HL-60/S4 (cell line): ENCODE measurements at regions not wholly inside any gene's neighbourhood (a gene's known extent, or its start where the extent isn't known, plus 50 kb on each side); places are given as distances from the start of the nearest gene placed in this dataset.

Experiments
- in situ Hi-C: fragments of 300-500 bp; cut with MboI; formaldehyde crosslinking; loops from 2 replicates; pipeline ENCODE4 v1.14.3; 2022; ENCODE audit warnings: low sequenced_read_pairs

- in situ Hi-C loops, result no loop called here
These were observed 167.5 kb upstream of the CWC22 start for GRCh38 chr2:180174580-180174979.

GRCh38 chr2:180169474-180169873, 162.4 kb upstream of the CWC22 start:
- in situ Hi-C loops, result no loop called here

GRCh38 chr2:180161415-180161814, 154.3 kb upstream of the CWC22 start:
- in situ Hi-C loops, result no loop called here

DNA sequence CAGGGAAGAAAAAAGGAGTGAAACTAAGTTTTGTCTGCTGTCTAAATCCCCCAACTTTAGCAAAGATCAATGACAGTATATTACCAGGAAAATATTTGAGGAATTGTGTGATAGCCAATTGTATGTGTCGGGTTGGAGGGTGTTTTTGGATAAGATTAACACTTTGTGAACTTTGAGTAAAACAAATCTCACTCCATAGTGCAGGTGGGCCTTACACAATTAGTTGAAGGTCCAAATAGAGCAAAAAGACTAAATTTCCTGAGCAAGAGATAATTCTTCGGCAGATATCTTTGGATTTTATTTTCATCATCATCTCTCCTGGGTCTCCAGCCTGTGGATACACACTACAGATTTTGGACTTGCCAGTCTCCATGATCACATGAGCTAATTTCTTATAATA, 152.8 kb upstream of the CWC22 start:
- in situ Hi-C loops, result no loop called here

DNA sequence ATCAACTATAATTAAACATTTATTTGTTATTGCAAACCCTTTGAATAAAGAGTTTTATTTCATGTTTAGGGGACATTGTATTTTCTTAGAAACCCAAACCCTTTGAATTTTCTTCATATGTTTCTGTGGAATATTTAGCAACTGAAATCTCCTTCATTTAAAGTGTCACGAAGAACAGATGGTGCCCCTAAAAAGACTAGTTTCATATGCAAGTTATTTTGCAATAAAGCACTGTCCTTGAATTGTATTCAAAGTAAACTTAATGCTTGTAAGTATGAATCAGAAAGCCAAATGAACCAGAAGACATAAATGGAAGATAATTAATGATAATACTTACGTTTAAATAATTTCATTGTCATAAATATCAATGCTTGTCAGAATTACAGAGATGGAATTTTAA, 151.9 kb upstream of the CWC22 start:
- in situ Hi-C loops, result no loop called here

DNA sequence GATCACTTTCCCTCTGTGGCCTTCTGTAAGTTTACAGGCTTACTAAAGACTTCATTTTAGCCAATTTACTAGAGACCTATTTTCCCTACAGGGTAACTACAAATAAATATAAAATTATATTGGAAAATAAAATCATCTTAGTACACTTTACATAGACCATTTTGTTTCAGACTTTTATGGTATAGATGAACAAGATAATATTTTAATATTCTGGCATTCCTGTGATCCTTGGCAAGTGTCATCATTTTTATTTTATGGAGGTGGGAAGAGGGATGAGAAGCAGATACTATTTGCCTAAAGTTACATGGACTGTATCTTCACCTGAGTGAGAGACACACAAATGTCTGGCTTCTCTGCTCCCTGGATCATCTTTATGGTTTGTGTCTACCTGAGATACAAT, 149.6 kb upstream of the CWC22 start:
- in situ Hi-C loops, result no loop called here

DNA sequence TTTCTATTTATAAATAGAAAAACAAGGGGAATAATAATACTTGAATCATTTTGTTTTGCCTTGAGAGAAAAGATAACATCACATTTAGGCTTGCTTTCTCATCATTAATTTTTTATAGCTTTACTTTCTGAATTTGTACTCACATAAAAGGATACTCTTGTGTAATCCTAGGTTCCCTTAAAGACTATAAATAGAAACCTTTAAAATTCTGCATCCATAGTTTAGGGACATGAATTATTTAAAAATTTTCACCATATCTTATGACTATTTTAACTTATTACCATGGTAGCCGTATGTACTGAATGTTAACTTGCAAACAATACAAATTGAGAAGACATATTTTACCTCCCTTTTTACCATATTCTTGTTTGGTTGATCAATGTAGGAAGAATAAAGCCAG, 143.5 kb upstream of the CWC22 start:
- in situ Hi-C loops, result no loop called here

- in situ Hi-C loops, result no loop called here
These were observed 139.4 kb upstream of the CWC22 start for GRCh38 chr2:180146541-180146940.

DNA sequence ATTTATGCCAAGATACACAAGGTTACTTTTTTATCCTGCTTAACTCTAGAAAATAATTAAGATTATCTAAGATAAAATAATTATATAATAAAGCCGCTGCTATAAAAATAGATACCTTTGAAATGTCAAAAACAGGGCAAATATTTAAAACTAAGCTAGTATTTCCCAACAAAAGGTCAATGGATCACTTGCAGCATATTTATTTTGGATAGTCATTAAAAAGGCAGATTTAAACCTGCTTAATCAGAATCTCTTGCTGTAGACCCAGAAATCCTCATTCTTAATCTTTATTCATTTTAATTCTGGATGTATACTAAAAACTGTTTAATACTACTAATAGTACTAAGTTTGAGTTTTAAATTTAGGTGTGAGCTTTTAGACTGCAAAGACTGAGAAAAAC, 139.0 kb upstream of the CWC22 start:
- in situ Hi-C loops, result no loop called here

DNA sequence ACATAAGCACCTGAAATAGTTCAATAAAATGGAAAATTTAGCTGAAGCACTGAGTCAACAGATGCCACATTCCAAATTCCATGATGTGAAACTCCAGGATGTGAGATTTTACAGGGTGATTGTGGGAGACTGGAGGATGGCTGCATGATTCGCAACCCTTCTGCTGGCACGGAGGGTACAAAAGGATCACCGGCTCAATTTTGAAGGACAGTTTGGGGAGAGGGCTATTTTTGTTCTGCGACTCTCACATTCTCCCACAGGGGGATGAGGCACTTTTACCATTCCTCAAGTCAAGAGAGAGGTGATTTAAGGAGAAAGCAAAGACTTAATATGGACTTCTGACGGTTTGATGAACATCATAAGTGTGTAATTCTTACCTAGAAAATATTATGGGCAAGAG, 138.1 kb upstream of the CWC22 start:
- in situ Hi-C loops, result no loop called here

DNA sequence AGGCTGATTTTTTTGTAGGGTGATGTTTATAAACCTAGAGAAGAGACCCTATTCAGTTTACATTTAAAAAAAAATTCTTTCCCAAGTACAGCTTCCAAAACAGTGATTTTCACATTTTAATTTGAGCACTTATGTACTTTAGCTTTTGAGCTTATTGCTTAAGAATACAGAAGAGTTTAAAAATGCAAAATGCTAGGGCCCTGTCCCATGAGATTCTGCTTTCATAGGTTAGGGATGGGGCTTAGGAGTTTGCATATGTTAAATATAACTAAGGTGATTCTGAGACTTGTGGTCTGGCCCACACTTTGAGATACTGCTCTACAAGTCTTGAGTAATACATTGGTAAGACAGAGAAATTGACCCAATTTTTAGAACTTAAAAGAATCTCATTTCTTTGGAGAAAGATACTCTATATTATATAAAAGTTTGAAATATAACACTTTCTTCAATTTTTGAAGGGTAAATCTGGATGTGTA, 137.3 kb upstream of the CWC22 start:
- in situ Hi-C loops, result no loop called here

DNA sequence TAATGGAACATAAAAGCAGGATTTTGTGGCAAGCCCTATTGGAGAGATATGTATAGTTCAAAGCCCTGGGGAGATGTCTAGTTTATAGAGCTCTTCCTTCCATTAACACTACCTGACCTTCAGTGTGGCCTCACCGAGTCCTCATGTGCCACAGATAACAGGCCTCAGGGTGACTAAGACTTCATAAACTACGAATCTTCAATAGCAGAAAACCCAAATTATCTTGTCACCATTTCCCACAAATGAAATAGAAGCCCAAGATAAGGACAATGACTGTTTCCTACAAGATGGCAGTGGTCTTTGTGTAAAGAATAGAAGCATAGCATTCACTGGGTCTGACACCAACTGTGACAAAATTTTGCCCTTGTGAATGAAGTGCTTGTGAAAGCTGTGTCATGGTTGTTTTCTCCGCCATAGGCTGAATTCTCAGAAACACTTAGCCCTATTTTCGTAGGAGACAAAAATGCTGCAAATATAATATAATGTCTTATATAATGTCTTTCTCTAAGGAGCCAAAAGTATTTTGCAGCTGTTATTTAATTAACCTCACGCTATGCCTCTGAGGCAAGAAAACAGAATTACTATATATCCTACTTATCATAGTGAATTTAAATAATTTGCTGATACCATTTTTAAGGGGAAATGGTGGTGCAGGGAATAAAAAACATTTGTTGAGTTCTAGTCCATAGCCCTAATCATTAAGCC, 136.7 kb upstream of the CWC22 start:
- in situ Hi-C loops, result no loop called here

GRCh38 chr2:180141600-180141999, 134.5 kb upstream of the CWC22 start:
- in situ Hi-C loops, result no loop called here

DNA sequence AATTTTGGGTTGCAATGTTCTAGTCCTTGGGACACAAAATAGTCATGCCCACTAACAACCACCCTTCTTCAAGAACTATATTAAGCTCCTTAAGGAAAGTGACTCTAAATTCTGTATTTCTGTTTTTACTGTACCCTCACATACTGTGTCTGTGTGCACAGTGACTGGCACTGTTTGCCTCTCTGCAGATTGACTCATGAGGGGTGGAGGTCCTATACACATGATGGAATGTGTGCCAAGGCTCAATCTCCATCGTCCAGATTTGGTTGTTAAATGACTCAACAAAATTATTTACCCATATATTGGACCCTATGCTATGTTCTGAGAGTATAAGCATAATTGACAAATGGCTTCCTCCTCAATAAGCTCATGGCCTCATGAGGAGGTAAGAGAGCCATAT, 126.6 kb upstream of the CWC22 start:
- in situ Hi-C loops, result no loop called here

- in situ Hi-C loops, result no loop called here
These were observed 123.3 kb upstream of the CWC22 start for GRCh38 chr2:180130403-180130802.

DNA sequence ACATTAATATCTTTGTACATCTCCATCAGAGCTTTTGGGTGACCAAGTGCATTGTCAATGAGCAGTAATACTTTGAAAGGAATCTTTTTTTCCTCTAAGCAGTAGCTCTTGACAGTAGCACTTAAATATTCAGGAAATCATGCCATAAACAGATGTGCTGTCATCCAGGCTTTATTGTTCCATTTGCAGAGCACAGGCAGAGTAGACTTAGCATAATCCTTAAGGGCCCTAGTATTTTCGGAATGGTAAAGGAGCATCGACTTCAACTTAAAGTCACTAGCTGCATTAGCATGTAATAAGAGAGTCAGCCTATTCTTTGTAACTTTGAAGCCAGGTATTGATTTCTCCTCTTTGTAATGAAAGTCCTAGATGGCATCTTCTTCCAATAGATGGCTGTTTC, 121.8 kb upstream of the CWC22 start:
- in situ Hi-C loops, result no loop called here

- in situ Hi-C loops, result no loop called here
These were observed 118.3 kb upstream of the CWC22 start for GRCh38 chr2:180125245-180125962.

DNA sequence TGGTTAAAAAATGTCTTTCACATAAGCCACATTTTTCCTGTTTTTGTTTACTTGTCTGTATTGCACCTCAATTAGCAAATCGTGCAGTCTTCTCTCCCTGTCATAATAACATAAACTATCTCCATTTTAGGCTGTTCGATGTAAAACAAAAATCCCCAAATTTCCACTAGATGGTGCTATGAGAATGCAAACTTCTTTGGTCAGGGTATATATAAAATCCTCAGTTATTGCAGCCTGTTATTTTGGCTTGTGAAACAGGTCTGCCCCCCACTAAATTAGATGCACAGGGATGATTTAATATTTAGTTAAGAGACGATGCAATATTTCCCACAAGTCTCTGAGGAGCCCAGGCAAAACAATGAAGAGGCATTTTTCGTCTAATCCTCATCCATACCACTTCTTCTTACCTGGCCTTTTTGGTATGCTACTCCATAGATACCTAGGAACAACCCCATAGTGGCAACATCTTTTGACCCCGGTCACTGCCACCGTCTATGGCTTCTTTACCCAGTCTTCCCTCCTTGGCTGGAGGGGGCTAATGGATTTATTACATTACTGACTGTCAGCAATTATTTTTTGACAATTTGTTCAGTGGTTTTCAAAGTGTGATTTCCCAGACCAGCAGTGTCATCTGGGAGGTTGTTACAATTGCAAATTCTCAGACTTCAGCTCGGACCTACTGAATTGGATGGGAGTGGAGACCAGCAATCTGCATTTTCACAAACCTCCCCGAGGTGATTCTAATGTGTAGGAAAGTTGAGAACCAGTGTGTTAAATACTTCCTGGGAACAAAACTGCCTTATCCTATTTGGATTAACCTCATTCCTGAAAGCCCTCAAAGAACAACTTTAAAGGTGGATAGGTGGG, 117.4 kb upstream of the CWC22 start:
- in situ Hi-C loops, result loop anchor here (25.0 kb wide), 1 partner anchor 938 kb away; no protein-coding TSS in a partner anchor

- in situ Hi-C loops, result loop anchor here (25.0 kb wide), 1 partner anchor 939 kb away; no protein-coding TSS in a partner anchor
These were observed 115.8 kb upstream of the CWC22 start for GRCh38 chr2:180122874-180123273.

DNA sequence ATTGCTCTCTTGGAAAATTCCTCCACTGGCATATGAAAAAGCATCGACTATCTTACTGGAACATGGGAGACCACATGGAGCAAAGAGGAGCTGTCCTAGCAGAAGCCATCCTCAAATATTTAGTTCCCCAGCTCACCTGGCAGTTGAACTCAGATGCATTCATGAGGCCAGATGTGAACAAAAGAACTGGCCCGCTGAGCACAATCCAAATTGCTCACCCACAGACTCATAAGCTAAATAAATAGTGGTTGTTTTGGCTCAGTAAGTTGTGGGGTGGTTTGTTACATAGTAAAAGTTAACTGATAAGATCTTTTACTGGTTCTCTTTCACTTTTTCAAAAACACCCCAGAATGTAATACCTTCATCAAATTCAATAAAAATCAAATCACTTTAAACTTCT, 108.6 kb upstream of the CWC22 start:
- in situ Hi-C loops, result loop anchor here (25.0 kb wide), 1 partner anchor 947 kb away; no protein-coding TSS in a partner anchor

DNA sequence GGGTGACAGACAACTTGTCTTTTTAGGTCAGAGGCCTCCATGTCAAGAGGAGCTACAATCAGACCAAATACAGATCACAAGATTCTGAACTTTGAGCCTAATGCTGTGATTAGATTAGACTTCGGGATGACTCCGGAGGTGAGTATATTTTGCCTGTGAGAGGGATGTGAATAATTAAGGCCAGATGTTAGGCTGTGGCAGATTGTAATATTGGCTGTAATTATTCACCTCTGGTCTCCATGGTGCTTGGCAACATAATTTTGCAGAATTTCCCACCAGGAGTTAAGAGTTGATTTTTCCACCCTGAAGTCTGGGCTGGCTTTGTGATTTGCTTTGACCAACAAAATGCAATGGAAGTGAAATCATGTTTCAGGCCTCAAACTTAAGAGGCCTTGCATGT, 108.2 kb upstream of the CWC22 start:
- in situ Hi-C loops, result loop anchor here (25.0 kb wide), 1 partner anchor 947 kb away; no protein-coding TSS in a partner anchor
